Right forelimb (tissue), 1 donor: ENCODE measurements at regions not wholly inside any gene's neighbourhood (a gene's known extent, or its start where the extent isn't known, plus 50 kb on each side); places are given as distances from the start of the nearest gene placed in this dataset.
A peak's percentile ranks its signal among the peaks of the same experiment; 100 is the strongest.

Experiments used
- DNase-seq: peaks from one replicate; pipeline ENCODE4 v3.0.0-alpha.2; 2018

DNA sequence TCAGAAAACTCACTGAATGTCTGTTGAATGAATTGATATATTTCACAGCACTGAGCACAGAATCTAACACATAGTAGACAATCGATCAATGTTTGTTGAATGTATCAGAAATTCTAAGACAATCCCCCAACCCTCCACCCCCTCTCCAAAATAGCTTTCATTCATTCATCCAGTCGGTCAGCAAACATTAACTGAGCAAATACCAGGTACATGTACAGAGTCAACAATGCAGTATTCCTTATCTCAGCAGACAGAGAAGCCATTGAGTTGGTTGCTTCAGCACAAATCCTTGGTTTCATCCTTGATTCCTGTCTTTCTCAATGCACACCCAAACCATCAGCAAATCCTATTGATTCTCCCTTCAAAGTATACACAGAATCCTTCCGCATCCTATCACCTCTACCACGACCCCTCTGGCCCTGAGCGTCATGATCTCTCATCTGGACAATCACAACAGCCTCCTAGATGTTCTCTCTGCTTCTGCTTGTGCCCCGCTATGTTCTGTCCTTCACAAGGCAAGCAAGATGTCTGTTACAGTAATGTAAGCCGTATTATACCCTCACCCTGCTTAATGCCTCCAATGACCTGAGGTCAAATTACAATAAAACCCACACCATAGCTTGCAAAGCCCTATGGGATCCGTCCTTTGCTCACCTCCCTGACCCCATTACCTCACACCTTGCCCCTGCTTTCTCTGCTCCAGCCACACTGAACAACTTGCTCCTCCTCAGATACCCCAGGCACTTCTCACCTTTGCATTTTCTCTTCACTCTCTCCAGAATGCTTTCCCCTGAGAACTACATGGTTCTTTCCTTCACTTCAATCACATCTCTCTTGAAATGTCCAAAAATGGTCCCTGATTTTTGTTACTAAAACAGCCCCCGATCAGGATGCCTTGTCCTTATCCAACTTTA is 738.1 kb upstream of the TBX3 start:
- no peak for DNase-seq

DNA sequence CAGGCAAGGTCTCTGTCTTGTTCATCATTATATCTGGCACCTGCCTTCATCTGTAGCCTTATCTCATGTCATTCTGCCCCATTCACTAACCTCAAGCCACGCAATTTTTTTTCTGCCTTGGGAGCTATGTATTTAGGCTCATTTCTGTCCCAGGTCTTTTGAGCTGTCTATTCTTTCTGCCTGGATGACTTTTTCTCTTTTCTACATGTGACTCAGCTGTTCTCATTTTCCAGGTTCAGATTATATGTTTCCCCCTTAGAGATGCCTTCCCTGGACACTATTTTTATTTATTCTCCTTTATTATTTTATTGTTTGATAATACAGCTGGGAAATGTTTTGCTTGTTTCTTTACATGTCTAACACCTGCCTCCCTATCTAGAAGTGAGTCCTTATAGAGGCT is 737.4 kb upstream of the TBX3 start:
- DNase-seq: no peak

- DNase-seq: no peak
These were observed 735.2 kb upstream of the TBX3 start for GRCh38 chr12:115419145-115419646.

- DNase-seq: no peak
These were observed 733.6 kb upstream of the TBX3 start for GRCh38 chr12:115417610-115418009.

DNA sequence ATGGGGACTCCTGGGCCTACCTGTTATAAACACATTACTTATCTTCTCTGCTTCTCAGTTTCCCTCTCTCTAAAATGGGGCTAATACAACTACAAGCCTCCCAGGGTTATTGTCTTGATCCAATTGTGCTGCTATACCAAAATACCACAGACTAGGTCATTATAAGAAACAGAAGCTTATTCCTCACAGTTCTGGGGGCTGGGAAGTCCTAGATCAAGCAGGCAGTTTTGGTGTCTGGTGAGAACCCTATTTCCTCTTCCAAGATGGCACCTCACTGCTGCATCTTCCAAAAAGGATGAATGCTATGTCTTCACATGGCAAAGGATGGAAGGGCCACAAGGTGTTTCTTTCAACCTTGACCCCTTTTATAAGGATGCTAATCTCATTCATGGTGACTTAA is 732.9 kb upstream of the TBX3 start:
- no peak for DNase-seq

- DNase-seq: no peak
These were observed 729.7 kb upstream of the TBX3 start for GRCh38 chr12:115413626-115414025.

DNA sequence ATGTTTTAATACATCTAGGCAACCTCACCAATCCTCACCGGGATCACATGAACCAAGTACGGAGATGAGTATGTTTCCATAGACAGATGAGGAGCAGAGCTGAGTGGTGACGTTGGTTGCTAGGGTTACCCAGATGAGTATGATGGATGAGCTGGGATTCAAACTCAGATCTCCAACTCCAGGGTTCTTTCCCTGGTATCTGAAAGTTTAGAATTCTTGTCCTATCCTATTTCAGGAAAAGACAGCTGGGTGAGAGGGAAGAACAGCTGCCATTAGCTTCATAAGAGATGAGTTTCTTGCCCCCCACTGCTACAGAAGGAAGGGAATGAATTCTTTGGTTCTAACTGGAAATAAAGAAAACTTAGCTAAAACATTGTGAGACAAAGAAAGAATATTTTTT is 728.9 kb upstream of the TBX3 start:
- no peak for DNase-seq

DNA sequence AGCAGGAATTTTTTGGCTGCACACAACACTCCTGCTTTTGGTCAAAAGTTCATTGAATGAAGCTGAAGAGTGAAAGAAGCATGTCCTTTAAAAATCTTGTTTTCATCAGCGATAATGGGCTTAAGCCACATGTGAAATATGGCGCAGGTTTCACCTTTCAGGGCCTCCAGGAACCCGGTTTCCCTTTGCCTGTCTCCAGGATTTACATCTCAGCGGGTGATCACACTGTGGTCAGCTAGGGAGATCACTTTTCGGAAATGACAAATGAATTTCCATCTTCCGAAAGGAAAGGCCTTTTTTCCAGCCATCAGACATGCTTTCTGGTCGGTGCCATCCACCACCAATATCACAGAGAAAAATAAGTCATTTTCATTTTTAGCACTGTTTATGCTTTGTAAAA is 727.1 kb upstream of the TBX3 start:
- DNase-seq: no peak

- DNase-seq: no peak
These were observed 724.7 kb upstream of the TBX3 start for GRCh38 chr12:115408642-115409041.

GRCh38 chr12:115407723-115408122 is 723.7 kb upstream of the TBX3 start:
- no peak for DNase-seq

DNA sequence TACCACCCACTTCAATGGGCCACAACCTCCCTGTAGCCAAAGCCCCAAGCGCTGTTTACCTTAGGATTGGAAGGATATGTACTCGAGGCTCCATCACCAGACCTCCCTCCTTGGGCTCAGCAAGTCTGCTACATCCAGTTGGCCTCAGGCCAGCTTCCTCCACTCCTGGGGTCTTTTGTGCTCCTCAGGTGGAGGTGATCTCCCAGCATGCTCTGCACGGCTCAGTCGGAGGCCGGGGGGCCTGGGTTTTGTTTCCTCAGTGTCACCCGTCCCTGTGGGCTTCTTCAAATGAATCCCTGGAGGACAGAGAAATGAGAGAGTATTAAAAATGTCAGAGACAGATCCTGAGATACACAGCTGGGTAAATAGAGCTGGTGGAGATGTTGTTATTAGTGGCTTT is 723.1 kb upstream of the TBX3 start:
- no peak for DNase-seq

DNA sequence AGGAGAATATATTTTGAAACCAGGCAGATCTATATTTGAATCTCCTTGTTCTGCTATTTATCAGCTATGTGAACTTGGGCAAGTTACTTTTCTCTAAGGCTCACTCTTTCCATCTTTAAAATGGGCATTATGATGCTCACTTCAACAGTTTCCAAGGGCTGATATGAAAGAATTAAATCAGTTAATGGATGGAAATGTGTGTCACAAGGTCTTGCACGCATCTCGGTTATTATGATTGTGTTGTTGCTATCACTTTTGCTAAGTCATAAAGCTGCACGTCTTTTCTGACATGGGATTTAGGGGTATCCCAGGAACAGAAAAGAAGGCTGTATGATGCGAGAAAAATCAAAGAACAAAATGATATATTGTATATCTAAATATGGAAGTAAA is 721.5 kb upstream of the TBX3 start:
- no peak for DNase-seq

GRCh38 chr12:115404761-115405470 is 720.9 kb upstream of the TBX3 start:
- peak; percentile 48 for DNase-seq

- no peak for DNase-seq
These were observed 719.7 kb upstream of the TBX3 start for GRCh38 chr12:115403689-115404088.

DNA sequence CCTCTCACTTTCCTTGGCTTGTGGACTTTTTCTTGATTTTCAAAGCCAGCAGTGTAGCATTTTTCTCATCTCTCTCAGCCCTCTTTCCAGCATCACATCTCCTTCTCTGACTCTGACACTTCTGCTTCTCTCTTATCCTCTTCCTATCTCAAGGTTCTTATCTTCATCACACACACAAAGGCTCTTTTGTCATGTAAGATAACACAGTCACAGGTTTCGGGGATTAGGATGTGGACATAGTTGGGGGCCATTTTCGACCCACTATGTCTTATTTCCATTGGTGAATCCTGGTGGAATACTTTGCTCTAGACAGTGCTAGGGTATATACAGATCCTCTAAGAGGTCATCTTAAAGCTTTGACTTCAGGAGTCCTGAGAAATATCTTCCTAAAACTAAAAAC is 719.3 kb upstream of the TBX3 start:
- no peak for DNase-seq

DNA sequence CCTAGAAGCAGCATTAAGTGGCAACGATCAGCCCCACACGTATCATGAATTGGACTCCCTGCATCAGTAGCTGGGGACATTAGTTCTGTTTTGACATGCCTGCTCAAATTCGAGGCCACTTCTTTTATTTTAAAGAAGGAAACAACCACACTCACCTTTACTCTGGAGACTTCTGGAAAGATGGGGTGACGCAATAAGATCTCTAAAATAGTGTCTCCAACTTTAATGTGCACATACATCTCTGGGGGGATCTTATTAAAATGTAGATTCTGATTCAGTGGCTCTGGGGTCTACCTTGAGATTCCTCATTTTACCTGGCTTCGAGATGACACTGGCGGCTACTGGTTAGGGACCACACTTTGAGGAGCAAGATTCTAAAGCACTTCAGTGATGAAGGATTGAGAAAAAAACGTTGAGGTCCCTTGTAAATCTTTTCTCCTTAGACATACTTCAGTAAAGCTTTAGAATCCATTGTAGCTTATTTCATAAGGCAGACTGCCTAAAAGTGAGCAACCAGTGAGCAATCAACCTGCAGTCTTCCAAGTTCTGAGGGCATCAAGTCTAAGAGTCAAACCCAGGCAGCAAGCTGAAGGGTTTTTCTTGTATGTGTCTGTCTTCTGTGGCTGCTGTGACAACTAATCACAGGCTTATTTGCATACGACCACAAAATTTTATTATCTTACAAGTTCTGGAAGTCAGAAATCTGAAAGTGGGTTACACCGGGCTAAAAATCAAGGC is 718.6 kb upstream of the TBX3 start:
- DNase-seq: no peak

DNA sequence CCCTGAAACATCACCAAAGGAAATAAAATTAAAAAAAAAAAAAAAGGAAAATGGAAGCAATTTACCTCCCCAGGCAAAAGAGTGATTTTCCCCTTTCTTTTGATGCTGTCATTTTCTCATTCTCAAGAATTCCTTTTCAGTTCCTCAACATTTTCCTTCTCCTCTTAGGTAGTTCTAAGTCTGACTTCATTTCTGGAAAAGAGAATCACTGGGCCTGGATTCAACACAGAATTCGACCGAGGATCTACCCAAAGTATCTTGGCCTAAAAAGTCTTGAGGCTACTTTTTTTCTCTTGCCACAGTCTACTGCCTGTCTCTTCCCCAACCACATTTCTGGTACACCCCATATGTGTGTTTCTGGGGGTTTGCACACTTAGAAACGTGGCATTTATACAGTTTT is 717.8 kb upstream of the TBX3 start:
- DNase-seq: no peak

GRCh38 chr12:115400011-115400410 is 716.0 kb upstream of the TBX3 start:
- no peak for DNase-seq

GRCh38 chr12:115398311-115398781 is 714.4 kb upstream of the TBX3 start:
- no peak for DNase-seq

DNA sequence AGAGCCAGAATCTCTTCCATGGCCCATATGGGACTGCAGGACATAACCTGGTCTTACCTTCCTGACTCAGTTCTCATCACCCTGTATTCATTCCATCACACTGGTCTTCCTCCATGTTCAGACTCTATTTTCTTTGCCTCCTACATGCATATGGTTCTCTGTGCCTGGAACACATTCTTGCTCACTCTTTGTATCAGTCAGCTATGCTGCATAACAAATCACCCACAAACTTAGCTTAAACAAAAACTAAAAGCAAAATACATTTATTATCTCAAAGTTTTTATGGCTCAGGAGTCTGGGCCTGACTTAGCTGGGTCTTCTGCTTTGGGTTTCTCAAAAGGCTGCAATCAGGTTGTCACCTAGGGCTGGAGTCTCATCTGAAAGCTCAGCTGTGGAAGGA is 712.6 kb upstream of the TBX3 start:
- DNase-seq: no peak

- DNase-seq: no peak
These were observed 710.7 kb upstream of the TBX3 start for GRCh38 chr12:115394496-115395220.

GRCh38 chr12:115388139-115388538 is 704.2 kb upstream of the TBX3 start:
- DNase-seq: no peak

DNA sequence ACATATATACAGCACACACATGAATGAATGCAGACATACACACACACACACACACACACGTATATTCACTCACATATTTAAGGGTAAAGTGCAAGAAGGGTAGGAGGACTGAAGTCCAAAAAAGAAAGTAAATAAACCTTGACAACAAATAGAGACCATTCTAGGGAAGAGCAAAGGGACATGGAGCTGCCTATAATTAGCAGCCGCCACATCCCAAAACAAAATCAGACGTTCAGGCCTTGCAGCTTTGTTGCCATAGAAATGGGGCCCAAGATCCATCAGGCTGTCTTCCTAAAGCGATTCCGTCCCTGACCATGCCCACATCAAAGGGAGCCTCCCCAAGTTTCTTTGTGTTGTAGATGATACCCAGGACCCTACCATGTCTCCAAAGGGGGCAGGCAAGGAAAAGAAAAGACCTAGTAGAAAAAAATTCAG is 703.5 kb upstream of the TBX3 start:
- no peak for DNase-seq
